Stimulated activated CD8-positive, alpha-beta memory T cell treated with anti-CD3 and anti-CD28 coated beads, Interleukin-4, amount 100 ng/mL, for 1 hour (primary cell): ENCODE measurements at regions not wholly inside any gene's neighbourhood (a gene's known extent, or its start where the extent isn't known, plus 50 kb on each side); places are given as distances from the start of the nearest gene placed in this dataset.

ENCODE experiments used
- DNase-seq, 2 donors: peaks; one replicate each; pipeline ENCODE4 v3.0.0-alpha.2; 2020; ENCODE audit warnings: low read depth in 2 of 2, low spot score in 1 of 2

DNA sequence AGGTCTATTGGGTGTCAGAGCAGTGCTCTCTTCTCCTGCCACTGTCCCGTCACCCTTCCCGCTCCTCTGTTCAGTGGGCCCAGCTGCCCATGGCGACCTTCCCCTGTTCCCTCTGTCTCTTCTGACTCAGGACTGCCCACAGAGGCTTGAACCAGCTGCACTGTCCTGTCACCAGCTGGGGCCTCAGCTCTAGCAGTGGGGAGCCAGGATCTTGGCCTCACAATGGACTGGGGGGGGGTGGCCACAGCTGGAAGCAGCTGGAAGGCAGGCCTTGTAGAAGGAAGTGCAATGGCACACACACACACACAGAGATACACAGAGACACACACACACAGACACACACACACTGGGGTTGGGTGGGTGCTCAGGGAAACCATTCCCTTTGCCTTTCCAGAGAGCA is 114.0 kb upstream of the PJA1 start:
- DNase-seq, result no peak

- no peak for DNase-seq
Measured at GRCh38 chrX:69278031-69278687, 112.9 kb upstream of the PJA1 start.

DNA sequence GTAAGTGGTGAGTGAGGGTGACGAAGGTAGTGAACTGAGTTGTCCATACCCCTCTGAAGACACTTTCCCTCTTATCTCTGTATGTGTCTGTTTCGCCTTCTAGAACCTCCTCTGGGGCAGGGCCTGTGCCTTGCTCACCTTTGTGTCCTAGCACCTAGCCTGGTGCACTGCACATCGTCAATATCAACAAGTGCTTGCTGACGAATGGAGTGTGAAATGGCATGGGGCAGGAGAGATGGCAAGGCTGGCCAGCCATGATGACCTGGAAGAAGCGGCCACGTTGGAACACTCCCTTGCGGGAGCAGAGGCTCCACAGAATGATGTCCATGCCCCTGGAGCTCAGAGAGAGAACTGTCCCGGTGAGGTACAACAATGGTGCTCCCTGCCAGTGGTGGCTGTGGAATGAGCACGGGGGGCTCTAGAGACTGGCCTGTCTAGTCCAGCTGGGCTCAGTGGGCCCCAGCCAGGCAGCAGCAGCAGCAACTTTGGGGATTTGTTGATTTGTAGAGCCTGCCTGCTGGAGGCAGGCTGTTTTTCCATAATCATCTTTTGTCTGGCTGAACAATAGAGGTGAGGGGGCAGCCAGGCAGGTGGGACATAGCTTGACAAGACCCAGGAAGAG is 112.2 kb upstream of the PJA1 start:
- DNase-seq, result no peak

- DNase-seq, result no peak
Measured at GRCh38 chrX:69268611-69269010, 103.4 kb upstream of the PJA1 start.

DNA sequence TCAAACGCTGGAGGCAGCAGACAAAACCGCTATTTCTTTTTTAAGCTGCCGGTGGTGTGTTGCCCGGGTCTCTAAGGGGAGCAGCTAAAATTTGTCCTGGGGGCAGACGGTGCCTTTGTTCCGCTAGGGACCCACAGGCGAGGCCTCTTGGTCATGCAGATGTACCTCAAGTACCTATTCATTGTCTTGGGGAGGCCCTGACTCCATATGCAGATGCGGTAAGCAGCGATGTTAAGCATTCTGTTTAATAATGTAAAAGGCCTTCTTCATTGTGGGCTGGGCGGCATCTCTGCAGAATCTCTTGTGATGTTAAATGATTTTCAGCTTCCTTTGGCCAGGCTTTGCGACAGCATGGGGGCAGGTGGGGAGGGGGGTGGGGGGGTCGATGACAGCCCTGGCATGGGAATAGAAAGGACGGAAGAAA is 98.9 kb upstream of the PJA1 start:
- DNase-seq, result no peak

GRCh38 chrX:69263251-69263820 is 98.1 kb upstream of the PJA1 start:
- no peak for DNase-seq

DNA sequence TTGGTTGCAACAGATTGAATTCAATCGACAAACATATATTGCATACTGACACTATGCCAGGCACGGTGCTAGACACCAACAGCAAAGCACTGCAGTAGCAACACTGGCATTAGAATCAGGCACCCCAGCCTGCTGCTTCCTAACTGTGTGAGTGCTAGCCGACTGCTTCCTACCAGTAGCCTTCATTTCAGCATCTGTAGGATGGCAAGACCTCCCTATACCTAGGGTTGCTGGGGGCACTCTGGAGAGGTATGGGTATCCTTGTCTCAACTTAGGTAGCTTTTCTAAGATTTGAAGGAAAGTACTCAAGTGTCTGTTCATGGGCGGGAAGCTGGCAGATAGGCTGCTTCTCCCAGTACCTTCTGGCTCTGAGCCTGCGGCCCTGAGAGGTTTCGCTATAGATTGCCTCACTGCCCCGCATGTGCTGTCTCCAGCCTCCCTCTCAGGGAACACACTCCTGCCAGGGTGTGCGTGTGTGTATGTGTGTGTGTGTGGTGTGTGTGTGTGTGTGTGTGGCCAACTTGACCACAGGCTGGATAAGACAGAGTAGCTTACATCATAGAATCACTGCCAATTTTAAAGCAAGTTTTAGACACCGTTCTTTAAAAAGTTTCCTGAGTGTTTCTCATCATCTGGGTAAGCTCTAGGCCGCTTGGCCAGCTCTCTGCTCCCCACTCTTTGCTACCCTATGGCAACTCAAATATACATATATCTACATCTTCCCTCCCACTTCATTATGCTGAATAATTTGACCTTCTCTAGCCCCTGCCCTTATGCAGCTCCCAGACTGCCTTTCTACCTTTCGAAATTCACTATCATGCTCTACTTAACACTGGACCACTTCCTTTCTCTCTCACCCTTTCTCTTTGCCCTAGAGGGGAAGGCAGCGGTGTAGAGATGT is 97.0 kb upstream of the PJA1 start:
- no peak for DNase-seq

DNA sequence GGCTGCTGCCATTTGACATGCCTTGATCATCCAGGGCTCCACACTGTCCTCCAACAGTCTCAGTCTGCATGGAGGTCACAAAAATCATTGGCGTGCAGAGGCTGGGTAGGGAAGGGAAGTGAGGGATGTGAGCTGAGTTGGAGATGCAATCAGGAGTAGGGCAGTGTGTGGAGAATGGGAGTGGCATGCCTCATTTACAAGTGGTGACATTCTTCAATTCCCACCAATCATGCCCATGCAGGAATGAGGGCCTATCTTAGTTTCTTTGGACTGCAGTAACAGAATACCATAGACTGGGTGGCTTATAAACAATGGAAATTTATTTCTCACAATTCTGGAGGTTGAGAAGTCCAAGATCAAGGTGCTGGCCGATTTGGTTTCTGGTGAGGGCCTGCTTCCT is 94.9 kb upstream of the PJA1 start:
- DNase-seq, result no peak

DNA sequence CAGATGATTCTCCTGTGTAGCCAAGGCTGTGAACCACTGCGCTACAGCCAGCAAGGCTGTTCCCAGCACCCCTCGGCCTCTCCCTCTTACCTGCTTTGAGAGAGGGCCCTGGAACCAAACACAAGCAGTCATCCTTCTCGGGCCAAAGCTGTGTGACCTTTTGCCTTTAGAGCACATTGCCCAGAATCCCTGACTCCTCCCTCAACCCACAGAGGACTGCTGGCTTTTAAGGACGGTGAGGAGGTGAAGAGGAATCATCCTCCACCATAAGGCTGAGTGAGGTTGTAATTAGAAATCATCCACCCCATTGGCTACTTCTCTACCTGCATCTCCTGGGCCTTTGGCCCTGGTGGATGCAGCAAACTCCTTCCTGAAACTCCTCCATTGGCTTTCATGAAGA is 93.6 kb upstream of the PJA1 start:
- DNase-seq, result no peak

DNA sequence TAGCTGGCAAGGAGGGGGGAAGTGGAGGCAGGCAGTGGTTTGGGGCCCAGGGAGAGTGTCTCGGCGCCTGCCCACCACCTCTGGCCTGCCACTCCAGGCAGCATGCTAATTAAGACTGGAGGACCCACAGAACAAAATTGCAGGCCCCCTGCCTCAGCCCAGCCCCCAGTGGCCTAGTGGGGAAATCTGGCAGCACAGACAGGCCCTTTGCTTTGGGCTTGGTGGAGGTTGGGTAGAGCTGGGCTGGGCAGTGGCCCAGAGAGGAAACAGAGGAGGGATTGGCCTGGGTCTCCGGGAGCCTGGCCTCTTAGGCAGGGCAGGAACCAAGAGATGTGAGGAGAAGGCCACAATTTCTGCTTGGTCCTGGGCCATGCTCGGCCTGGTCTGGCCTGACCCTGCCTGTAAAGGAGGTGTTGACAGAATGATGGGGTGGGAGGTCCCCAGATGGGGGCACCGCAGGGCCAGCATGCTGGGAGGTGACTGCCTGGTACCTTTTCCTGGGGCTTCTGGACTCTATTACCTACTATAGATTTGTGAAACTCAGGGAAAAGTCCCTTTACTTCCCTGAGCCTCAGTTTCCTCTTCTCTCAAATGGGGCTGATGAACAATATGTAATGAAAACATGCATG is 92.4 kb upstream of the PJA1 start:
- DNase-seq, result no peak

DNA sequence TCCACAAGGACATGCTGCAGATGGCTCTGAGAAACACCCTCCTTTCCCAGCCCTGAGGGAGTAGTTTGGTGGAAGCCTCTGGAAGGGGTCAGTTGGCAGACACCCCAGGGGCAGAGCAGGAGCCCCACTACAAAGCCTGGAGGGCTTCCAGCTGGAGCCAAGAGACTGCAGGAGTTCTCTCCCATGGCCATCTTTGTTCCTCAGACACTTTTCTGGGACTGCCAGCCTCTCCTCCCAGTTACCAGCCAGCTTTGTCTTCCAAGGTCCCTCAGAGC is 91.0 kb upstream of the PJA1 start:
- DNase-seq, result no peak

GRCh38 chrX:69255441-69256290 is 90.4 kb upstream of the PJA1 start:
- no peak for DNase-seq

- no peak for DNase-seq
Measured at GRCh38 chrX:69253821-69254220, 88.6 kb upstream of the PJA1 start.

GRCh38 chrX:69243276-69243675 is 78.0 kb upstream of the PJA1 start:
- DNase-seq, result no peak

DNA sequence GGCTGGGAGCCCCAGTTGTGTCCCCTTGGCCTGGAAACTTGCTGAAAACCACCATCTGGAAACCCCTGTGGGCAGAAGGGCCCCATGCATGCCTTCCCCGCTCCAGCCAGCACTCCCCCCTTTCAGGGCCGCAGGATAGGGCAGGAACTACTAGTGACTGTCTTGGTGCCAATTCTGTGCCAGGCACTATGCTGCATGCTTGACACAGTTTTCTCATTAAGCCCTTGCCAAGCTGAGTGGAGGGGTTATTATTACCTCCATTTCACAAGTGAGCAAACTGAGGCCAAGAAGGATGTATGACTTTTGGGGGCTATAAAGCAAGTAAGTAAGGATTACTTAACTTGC is 73.6 kb upstream of the PJA1 start:
- DNase-seq, result no peak

GRCh38 chrX:69238114-69238886 is 73.0 kb upstream of the PJA1 start:
- DNase-seq, result no peak

GRCh38 chrX:69237236-69237635 is 72.0 kb upstream of the PJA1 start:
- no peak for DNase-seq

DNA sequence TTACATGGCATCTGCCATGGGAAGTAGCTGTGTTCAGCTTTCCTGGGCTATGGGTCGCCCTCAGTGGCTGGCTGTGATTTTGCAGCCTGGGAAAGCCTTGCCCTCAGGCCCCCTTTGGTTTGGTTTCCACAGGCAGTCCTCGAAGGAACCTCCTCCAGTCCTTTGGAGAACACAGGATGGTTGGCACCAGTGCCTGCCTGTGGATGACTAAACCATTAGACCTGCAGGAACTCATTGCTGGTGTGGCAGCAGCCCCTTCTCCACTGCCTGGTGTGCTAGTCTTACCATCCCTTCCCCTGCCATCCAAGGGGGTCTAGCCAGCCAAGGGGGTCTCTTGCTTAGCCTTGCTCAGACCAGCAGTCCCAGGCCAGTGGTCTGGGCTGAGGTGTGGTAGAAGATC is 71.4 kb upstream of the PJA1 start:
- no peak for DNase-seq

- DNase-seq, result no peak
Measured at GRCh38 chrX:69234624-69235023, 69.4 kb upstream of the PJA1 start.

DNA sequence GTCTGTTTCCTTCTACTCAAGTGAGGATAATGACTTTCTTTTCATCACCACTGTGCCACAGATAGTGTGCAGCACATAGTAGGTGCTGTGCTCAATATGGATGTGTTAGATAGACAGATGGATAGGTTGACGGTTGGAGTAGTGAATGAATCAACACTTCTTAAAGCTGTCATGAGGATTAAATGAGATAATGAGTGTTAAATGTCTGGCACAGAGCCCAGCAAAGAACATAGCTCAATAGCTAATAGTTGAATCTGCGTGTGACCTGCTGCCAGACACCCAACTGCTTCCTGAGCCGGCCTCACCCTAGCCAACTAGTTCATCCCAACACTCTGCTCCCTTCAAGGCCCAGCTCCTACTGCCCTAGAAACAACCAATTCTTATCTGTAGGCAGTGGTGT is 67.7 kb upstream of the PJA1 start:
- DNase-seq, result no peak
